ENCODE measurements at regions not wholly inside any gene's neighbourhood (a gene's known extent, or its start where the extent isn't known, plus 50 kb on each side); places are given as distances from the start of the nearest gene placed in this dataset.

DNA sequence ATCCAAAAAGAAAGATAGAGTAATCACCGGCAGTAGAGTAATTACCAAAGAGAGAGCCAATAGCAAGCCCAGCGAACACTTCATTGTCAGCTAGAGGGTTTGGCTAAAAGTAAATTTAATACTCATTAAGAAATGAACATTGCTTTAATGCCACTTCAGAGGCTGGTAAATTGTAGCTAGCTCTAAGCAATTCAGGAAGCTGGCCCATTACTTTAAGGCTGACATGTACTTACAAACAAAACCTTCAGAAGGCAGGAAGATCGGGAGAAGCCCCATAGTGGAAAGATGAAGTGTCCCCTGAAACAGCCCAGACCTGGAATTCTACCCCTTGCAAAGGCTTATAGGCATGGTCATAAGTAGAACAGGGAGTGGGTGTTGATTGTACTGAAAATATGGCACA, 396.6 kb upstream of the ID4 start:
- Histone ChIP-seq H3K9ac (ENCODE audit: insufficient read depth, low read length, poor library complexity, severe bottlenecking) (no peak overlapping the region), H3K4me1 (ENCODE audit: control insufficient read depth in 1 of 2, insufficient read depth in 2 of 2, low read length in 2 of 2) (no peaks in the 10 kb centered on the region), H3K27me3 (ENCODE audit: control insufficient read depth in 2 of 2, insufficient read depth in 2 of 2, low read length in 2 of 2) (no peaks in the 10 kb centered on the region), H3K36me3 (replicated peaks in 1 of 2; ENCODE audit: control insufficient read depth in 1 of 2, insufficient read depth in 2 of 2, low read length in 2 of 2) (no peaks in the 10 kb centered on the region), H3K9me3 (replicated peaks in 1 of 2; ENCODE audit: control insufficient read depth in 1 of 2, insufficient read depth in 1 of 2, low read length in 2 of 2) (peaks cover 0 to 5% of the 10 kb centered on the region in 2 donors), H3K4me3 (replicated peaks in 1 of 3; ENCODE audit: low read depth in 2 of 3, low read length in 3 of 3) (no peak overlapping the region), H3K27ac (ENCODE audit: low read depth in 1 of 2, low read length in 2 of 2) (no peak overlapping the region), H4K20me1 (ENCODE audit: insufficient read depth, low read length) (no peaks in the 10 kb centered on the region), H3K4me2 (replicated peaks; ENCODE audit: extremely low read depth, low read length, poor library complexity, severe bottlenecking) (no peak overlapping the region), H2AFZ (ENCODE audit: insufficient read depth, low read depth, low read length, poor library complexity, severe bottlenecking) (no peak overlapping the region), H3K79me2 (ENCODE audit: insufficient read depth, low read length) (no peaks in the 10 kb centered on the region)
- H3K9me3 Mint-ChIP-seq, result peaks cover under 1 to 6% (median 4%) of the 10 kb centered on the region in 7 donors
- intact Hi-C loops (cut with micrococcal nuclease), result no loop called here
- no CpG with 5 or more reads among the region's 3 CpGs for WGBS (ENCODE audit: insufficient coverage)
- H3K4me1 Mint-ChIP-seq, result no peaks in the 10 kb centered on the region
- H3K4me3 Mint-ChIP-seq, result no peak overlapping the region
- H3K36me3 Mint-ChIP-seq, result no peaks in the 10 kb centered on the region
- TF ChIP-seq CTCF (IDR thresholded peaks at IDR 0.05), result no peak
- no peak overlapping the region for H3K27ac Mint-ChIP-seq
- H3K27me3 Mint-ChIP-seq (ENCODE audit: low read depth in 3 of 3), result no peaks in the 10 kb centered on the region
- no peak for DNase-seq

- Histone ChIP-seq H3K79me2 (ENCODE audit: insufficient read depth, low read length) (no peaks in the 10 kb centered on the region), H3K4me1 (ENCODE audit: control insufficient read depth in 1 of 2, insufficient read depth in 2 of 2, low read length in 2 of 2) (no peaks in the 10 kb centered on the region), H3K4me2 (replicated peaks; ENCODE audit: extremely low read depth, low read length, poor library complexity, severe bottlenecking) (no peak overlapping the region), H3K9me3 (replicated peaks in 1 of 2; ENCODE audit: control insufficient read depth in 1 of 2, insufficient read depth in 1 of 2, low read length in 2 of 2) (no peaks in the 10 kb centered on the region), H2AFZ (ENCODE audit: insufficient read depth, low read depth, low read length, poor library complexity, severe bottlenecking) (no peak overlapping the region), H3K27me3 (ENCODE audit: control insufficient read depth in 2 of 2, insufficient read depth in 2 of 2, low read length in 2 of 2) (no peaks in the 10 kb centered on the region), H3K36me3 (replicated peaks in 1 of 2; ENCODE audit: control insufficient read depth in 1 of 2, insufficient read depth in 2 of 2, low read length in 2 of 2) (no peaks in the 10 kb centered on the region), H3K4me3 (replicated peaks in 1 of 3; ENCODE audit: low read depth in 2 of 3, low read length in 3 of 3) (no peak overlapping the region), H3K27ac (ENCODE audit: low read depth in 1 of 2, low read length in 2 of 2) (no peak overlapping the region), H3K9ac (ENCODE audit: insufficient read depth, low read length, poor library complexity, severe bottlenecking) (no peak overlapping the region), H4K20me1 (ENCODE audit: insufficient read depth, low read length) (no peaks in the 10 kb centered on the region)
- Mint-ChIP-seq H3K4me1 (no peaks in the 10 kb centered on the region), H3K36me3 (no peaks in the 10 kb centered on the region), H3K4me3 (no peak overlapping the region), H3K27ac (peak overlapping the region in 1 of 7 donors; percentile 33), H3K27me3 (ENCODE audit: low read depth in 3 of 3) (no peaks in the 10 kb centered on the region), H3K9me3 (peaks cover 0 to 8% (median 3%) of the 10 kb centered on the region in 7 donors)
- 60% methylated on average over 2 of the region's 3 CpGs for WGBS (ENCODE audit: insufficient coverage)
- TF ChIP-seq CTCF (IDR thresholded peaks at IDR 0.05), result no peak
- intact Hi-C loops (cut with micrococcal nuclease), result no loop called here
- DNase-seq, result no peak
Observed at GRCh38 chr6:19443411-19443810, 393.8 kb upstream of the ID4 start.

Data from CD14-positive monocyte (primary cell).